ENCODE measurements at regions not wholly inside any gene's neighbourhood (a gene's known extent, or its start where the extent isn't known, plus 50 kb on each side); places are given as distances from the start of the nearest gene placed in this dataset.
"Not testable (repeated sequence)": the region's sequence is repeated elsewhere in the genome, so short reads cannot be mapped to it uniquely, and the experiment has no call there.

DNA sequence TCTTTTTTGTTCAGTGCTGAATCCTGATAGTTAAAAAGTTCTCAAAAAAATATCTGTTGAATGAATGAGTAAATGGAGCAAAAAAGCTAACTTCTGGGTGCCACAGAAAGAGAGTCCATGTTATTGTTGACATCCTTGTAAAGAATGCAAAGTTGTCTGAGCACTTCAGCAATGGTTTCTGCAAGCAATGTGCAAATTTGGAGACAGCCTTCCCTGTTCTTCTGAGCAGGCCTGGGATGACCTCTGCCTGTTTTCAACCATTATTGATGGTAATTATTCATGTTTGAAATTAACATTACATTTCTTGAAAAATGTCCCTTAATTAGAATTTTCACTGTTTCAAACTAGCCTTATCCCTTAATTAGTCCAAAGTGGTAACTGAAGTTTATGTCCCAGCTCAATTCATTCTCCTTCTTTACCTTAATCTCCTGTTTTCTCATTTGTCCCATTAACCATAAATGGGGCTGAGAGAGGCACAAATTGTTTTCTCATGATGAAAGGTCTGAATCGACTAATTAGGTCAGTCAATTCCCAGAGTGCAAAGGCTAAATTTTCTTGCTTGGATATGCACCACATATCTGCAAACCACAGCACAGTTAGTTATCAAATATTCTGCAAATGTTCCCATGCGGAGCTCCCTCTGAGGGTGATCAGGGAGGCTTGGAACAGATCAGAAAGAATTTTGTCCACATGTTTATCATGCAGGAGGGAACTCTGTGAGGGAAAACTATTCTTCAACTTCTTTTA lies 139.4 kb upstream of the KRR1 start:
- H3K4me1 ChIP-seq (ENCODE audit: control insufficient read depth in 3 of 3, insufficient read depth in 3 of 3, low read length in 3 of 3), result no peaks in the 10 kb centered on the region
- no peak overlapping the region for H3K9ac ChIP-seq (ENCODE audit: low read depth in 1 of 3, low read length in 3 of 3)
- no peak overlapping the region for H3K27ac ChIP-seq (ENCODE audit: low read depth, low read length)
- no peaks in the 10 kb centered on the region for H3K9me3 ChIP-seq (ENCODE audit: control insufficient read depth in 3 of 3, low read length in 3 of 3)
- H3K27me3 ChIP-seq (ENCODE audit: control insufficient read depth in 3 of 3, insufficient read depth in 3 of 3, low read length in 3 of 3), result no peaks in the 10 kb centered on the region
- H3K36me3 ChIP-seq (ENCODE audit: control insufficient read depth in 3 of 3, insufficient read depth in 3 of 3, low read length in 3 of 3), result no peaks in the 10 kb centered on the region
- H3K4me3 ChIP-seq (ENCODE audit: low read length in 3 of 3), result no peak overlapping the region

DNA sequence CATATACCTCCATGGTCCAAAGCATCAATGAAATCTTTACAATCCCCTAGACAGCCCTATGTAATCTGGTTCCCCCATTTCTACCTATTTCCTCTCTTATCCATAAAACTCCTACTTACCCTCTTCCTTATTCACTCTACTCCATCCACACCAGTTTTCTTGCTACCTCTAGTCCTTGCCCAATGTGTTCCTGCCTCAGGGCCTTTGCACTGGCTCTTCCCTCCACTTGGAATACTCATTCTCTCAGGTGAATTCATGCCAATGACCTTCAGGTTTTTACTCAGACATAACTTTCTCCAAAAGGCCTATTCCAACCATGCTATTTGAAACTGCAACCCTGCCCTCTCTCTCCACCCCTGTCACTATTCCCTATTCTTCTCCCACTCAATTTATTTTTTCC lies 138.7 kb upstream of the KRR1 start:
- Histone ChIP-seq H3K27ac (ENCODE audit: low read depth, low read length) (no peak overlapping the region), H3K36me3 (ENCODE audit: control insufficient read depth in 3 of 3, insufficient read depth in 3 of 3, low read length in 3 of 3) (no peaks in the 10 kb centered on the region), H3K4me1 (ENCODE audit: control insufficient read depth in 3 of 3, insufficient read depth in 3 of 3, low read length in 3 of 3) (no peaks in the 10 kb centered on the region), H3K27me3 (ENCODE audit: control insufficient read depth in 3 of 3, insufficient read depth in 3 of 3, low read length in 3 of 3) (no peaks in the 10 kb centered on the region), H3K9ac (ENCODE audit: low read depth in 1 of 3, low read length in 3 of 3) (no peak overlapping the region), H3K4me3 (ENCODE audit: low read length in 3 of 3) (no peak overlapping the region), H3K9me3 (ENCODE audit: control insufficient read depth in 3 of 3, low read length in 3 of 3) (no peaks in the 10 kb centered on the region)

DNA sequence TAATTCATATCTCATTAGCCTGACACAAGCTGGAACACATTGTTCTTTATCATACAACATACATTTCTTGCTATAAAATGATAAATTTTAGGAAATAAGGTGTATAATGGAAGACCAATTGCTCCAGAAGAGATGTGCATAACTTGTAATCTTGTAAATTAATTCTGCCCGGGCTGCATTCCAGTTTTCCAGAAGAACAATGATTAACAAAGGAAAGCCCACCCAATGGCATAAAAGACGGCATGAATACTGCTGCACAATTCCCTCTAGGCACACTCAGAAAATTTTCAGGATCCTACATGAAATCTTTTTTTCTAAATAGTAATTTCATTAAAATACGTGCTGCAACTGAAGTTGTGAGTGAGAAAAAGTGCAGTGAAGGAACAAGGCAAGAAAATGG lies 137.4 kb upstream of the KRR1 start:
- H3K9ac ChIP-seq (ENCODE audit: low read depth in 1 of 3, low read length in 3 of 3), result no peak overlapping the region
- no peak overlapping the region for H3K27ac ChIP-seq (ENCODE audit: low read depth, low read length)
- no peaks in the 10 kb centered on the region for H3K36me3 ChIP-seq (ENCODE audit: control insufficient read depth in 3 of 3, insufficient read depth in 3 of 3, low read length in 3 of 3)
- H3K4me1 ChIP-seq (ENCODE audit: control insufficient read depth in 3 of 3, insufficient read depth in 3 of 3, low read length in 3 of 3), result no peaks in the 10 kb centered on the region
- H3K27me3 ChIP-seq (ENCODE audit: control insufficient read depth in 3 of 3, insufficient read depth in 3 of 3, low read length in 3 of 3), result no peaks in the 10 kb centered on the region
- H3K9me3 ChIP-seq (ENCODE audit: control insufficient read depth in 3 of 3, low read length in 3 of 3), result no peaks in the 10 kb centered on the region
- H3K4me3 ChIP-seq (ENCODE audit: low read length in 3 of 3), result no peak overlapping the region

DNA sequence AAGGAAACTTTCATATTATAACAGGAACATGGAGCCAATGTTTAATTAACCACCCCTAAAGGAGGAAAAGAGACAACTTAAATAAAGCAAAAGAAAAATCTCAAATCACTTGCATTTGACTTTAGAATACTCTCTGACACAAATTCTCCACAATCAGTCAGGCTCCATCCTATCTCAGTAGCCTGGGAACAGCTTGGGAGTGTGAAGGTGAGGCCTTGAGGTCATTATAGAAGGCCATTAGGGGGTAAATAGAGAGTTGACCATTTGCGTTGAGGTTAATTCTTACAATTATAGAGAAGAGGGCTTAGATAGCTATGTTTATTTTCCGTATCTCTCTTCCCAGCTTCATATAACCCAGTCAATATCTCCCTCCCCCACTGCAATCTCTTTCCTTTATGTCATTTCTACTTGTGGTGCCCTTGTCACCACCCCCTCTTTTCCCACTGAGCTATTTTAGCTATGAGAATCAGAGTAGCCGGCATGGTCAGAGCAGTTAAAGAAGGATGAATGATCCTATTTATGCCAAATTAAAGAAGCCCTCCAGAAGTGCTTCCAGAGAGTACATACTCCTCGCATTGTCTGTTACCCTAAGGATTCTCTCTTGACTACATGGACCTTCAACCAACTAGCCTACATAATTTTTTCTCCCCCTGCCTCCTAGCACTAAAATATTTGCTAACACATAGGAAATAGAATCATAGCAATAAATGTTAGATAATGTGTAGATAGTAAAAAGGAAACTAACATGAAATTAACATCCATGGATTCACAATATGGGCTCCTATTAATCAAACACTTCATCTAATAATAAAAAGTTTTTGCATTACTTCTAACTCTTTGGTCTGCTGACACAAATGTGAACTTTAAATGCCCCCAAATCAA lies 135.2 kb upstream of the KRR1 start:
- Histone ChIP-seq H3K4me1 (ENCODE audit: control insufficient read depth in 3 of 3, insufficient read depth in 3 of 3, low read length in 3 of 3) (no peaks in the 10 kb centered on the region), H3K9ac (ENCODE audit: low read depth in 1 of 3, low read length in 3 of 3) (no peak overlapping the region), H3K36me3 (ENCODE audit: control insufficient read depth in 3 of 3, insufficient read depth in 3 of 3, low read length in 3 of 3) (no peaks in the 10 kb centered on the region), H3K27ac (ENCODE audit: low read depth, low read length) (no peak overlapping the region), H3K4me3 (ENCODE audit: low read length in 3 of 3) (no peak overlapping the region), H3K27me3 (ENCODE audit: control insufficient read depth in 3 of 3, insufficient read depth in 3 of 3, low read length in 3 of 3) (no peaks in the 10 kb centered on the region), H3K9me3 (ENCODE audit: control insufficient read depth in 3 of 3, low read length in 3 of 3) (no peaks in the 10 kb centered on the region)

DNA sequence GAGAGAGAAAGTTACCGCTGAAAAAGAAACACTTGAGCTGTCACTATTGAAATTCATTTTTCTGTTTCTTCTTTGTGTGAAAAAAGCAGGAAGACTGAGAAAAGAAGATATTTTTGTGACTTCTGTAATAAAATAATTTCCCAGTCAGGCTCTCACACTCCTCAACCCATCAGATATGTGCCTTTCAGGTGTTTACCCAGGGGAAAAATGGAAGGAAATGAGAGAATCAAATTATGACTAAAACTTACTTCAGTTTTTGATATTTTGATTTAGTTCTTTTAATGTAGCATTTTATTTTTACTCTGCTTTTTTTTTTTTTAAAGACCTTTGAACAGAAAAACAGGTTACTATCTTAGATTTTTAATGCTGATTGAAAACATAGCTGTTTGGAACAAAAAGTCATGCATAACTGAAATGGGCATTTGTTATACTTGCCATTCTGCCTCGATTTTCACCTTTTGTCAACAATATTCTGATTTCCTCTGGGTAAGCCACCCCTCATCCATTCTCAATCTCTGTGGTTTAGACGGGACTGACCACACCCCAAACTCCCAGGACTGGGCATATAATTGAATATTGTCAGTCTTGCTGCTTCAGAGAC lies 133.2 kb upstream of the KRR1 start:
- H3K9me3 ChIP-seq (ENCODE audit: control insufficient read depth in 3 of 3, low read length in 3 of 3), result no peaks in the 10 kb centered on the region
- no peak overlapping the region for H3K4me3 ChIP-seq (ENCODE audit: low read length in 3 of 3)
- H3K9ac ChIP-seq (ENCODE audit: low read depth in 1 of 3, low read length in 3 of 3), result no peak overlapping the region

DNA sequence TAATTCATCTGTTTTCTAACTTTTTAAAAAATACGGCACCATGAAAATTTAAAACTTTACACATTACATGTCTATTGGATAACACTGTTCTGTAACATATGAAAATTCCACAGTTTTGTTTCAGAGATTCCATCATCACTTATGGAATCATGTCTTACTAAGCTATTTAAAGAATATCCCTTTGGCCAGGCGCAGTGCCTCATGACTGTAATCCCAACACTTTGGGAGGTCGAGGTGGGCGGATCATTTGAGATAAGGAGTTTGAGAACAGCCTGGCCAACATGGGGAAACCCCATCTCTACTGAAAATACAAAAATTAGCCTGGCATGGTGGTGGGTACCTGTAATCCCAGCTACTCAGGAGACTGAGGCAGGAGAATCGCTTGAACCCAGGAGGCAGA lies 131.7 kb upstream of the KRR1 start:
- not testable (repeated sequence) for H3K9me3 ChIP-seq (ENCODE audit: control insufficient read depth in 3 of 3, low read length in 3 of 3); H3K27ac ChIP-seq (ENCODE audit: low read depth, low read length); H3K27me3 ChIP-seq (ENCODE audit: control insufficient read depth in 3 of 3, insufficient read depth in 3 of 3, low read length in 3 of 3); H3K4me1 ChIP-seq (ENCODE audit: control insufficient read depth in 3 of 3, insufficient read depth in 3 of 3, low read length in 3 of 3); H3K4me3 ChIP-seq (ENCODE audit: low read length in 3 of 3); H3K36me3 ChIP-seq (ENCODE audit: control insufficient read depth in 3 of 3, insufficient read depth in 3 of 3, low read length in 3 of 3); H3K9ac ChIP-seq (ENCODE audit: low read depth in 1 of 3, low read length in 3 of 3)

More for the DNA sequence above, 133.2 kb upstream of the KRR1 start:
- no peaks in the 10 kb centered on the region for H3K4me1 ChIP-seq (ENCODE audit: control insufficient read depth in 3 of 3, insufficient read depth in 3 of 3, low read length in 3 of 3)
- no peaks in the 10 kb centered on the region for H3K36me3 ChIP-seq (ENCODE audit: control insufficient read depth in 3 of 3, insufficient read depth in 3 of 3, low read length in 3 of 3)
- no peaks in the 10 kb centered on the region for H3K27me3 ChIP-seq (ENCODE audit: control insufficient read depth in 3 of 3, insufficient read depth in 3 of 3, low read length in 3 of 3)
- no peak overlapping the region for H3K27ac ChIP-seq (ENCODE audit: low read depth, low read length)

DNA sequence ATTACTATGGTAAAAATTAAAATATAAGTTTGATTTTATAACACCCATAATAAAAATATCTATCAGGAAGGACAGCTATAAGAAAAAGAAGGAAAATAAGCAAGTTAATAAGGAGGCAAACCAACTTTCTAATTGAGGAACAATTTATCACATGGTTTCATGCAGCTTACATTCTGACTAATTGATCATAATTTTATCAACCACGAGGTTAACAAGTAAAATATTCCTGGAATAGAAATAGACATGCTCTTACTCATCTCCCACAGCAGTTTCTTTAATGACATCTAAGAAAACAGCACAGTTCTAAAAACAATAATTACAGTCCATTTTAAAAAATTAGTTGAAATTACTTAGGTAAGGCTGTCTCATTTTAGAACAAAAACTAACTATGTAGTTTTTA lies 130.8 kb upstream of the KRR1 start:
- no peaks in the 10 kb centered on the region for H3K27me3 ChIP-seq (ENCODE audit: control insufficient read depth in 3 of 3, insufficient read depth in 3 of 3, low read length in 3 of 3)
- H3K9me3 ChIP-seq (ENCODE audit: control insufficient read depth in 3 of 3, low read length in 3 of 3), result no peaks in the 10 kb centered on the region
- H3K27ac ChIP-seq (ENCODE audit: low read depth, low read length), result no peak overlapping the region
- no peaks in the 10 kb centered on the region for H3K36me3 ChIP-seq (ENCODE audit: control insufficient read depth in 3 of 3, insufficient read depth in 3 of 3, low read length in 3 of 3)
- no peak overlapping the region for H3K4me3 ChIP-seq (ENCODE audit: low read length in 3 of 3)
- H3K9ac ChIP-seq (ENCODE audit: low read depth in 1 of 3, low read length in 3 of 3), result no peak overlapping the region
- no peaks in the 10 kb centered on the region for H3K4me1 ChIP-seq (ENCODE audit: control insufficient read depth in 3 of 3, insufficient read depth in 3 of 3, low read length in 3 of 3)

DNA sequence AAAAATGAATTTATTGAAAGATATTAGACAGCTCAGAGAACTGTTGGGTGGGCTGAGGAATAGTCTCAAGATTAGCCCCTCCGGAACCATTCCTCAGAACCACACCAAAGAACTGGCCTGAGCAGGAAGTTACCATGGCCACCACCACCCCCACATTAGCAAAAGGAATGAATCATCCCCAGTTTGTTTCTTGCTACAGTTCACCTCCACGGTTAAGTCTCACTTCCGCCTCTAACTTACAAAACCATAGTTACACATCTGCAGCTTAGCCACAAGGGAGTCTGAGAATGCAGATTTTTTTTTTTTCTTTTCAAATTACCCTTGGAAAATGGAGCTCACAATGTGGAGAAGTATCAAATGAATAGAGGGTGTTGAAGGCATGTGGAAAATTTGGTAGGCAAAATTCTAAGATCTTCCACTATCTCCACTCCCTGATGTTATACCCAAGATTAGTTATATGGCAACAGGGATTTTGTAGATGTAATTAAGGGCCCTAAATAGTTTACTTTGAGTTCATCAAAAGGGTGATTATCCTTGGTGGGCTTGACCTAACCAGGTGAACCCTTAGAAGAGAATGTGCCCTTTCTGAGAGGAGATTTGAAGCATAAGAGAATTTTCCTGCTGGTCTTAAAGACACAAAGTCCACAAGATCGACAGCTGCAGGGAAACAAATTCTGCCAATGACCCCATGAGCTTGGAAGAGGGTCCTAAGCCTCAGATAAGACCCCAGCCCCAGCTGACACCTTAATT lies 129.8 kb upstream of the KRR1 start:
- H3K36me3 ChIP-seq (ENCODE audit: control insufficient read depth in 3 of 3, insufficient read depth in 3 of 3, low read length in 3 of 3), result no peaks in the 10 kb centered on the region
- H3K9me3 ChIP-seq (ENCODE audit: control insufficient read depth in 3 of 3, low read length in 3 of 3), result no peaks in the 10 kb centered on the region
- no peak overlapping the region for H3K4me3 ChIP-seq (ENCODE audit: low read length in 3 of 3)
- no peak overlapping the region for H3K27ac ChIP-seq (ENCODE audit: low read depth, low read length)
- no peaks in the 10 kb centered on the region for H3K27me3 ChIP-seq (ENCODE audit: control insufficient read depth in 3 of 3, insufficient read depth in 3 of 3, low read length in 3 of 3)
- no peak overlapping the region for H3K9ac ChIP-seq (ENCODE audit: low read depth in 1 of 3, low read length in 3 of 3)
- H3K4me1 ChIP-seq (ENCODE audit: control insufficient read depth in 3 of 3, insufficient read depth in 3 of 3, low read length in 3 of 3), result no peaks in the 10 kb centered on the region

DNA sequence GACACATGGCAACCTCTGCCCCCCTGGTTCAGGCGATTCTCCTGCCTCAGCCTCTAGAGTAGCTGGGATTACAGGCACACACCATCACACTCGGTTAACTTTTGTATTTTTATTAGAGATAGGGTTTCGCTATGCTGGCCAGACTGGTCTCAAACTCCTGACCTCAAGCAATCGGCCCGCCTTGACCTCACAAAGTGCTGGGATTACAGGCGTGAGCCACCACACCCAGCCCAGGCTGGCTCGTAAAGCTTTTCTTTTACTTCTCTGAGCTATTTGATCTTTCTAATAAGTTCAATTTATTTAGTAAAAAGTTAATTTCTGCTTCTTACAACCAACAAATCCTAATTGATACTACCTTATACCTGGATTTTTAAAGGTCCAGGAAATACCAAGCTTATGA lies 127.4 kb upstream of the KRR1 start:
- H3K27ac ChIP-seq (ENCODE audit: low read depth, low read length), result no peak overlapping the region
- no peaks in the 10 kb centered on the region for H3K4me1 ChIP-seq (ENCODE audit: control insufficient read depth in 3 of 3, insufficient read depth in 3 of 3, low read length in 3 of 3)
- no peak overlapping the region for H3K9ac ChIP-seq (ENCODE audit: low read depth in 1 of 3, low read length in 3 of 3)
- H3K27me3 ChIP-seq (ENCODE audit: control insufficient read depth in 3 of 3, insufficient read depth in 3 of 3, low read length in 3 of 3), result no peaks in the 10 kb centered on the region
- no peaks in the 10 kb centered on the region for H3K36me3 ChIP-seq (ENCODE audit: control insufficient read depth in 3 of 3, insufficient read depth in 3 of 3, low read length in 3 of 3)
- no peak overlapping the region for H3K4me3 ChIP-seq (ENCODE audit: low read length in 3 of 3)
- no peaks in the 10 kb centered on the region for H3K9me3 ChIP-seq (ENCODE audit: control insufficient read depth in 3 of 3, low read length in 3 of 3)
